Activated CD8-positive, alpha-beta memory T cell treated with anti-CD3 and anti-CD28 coated beads for 36 hours (primary cell): ENCODE measurements at regions not wholly inside any gene's neighbourhood (a gene's known extent, or its start where the extent isn't known, plus 50 kb on each side); places are given as distances from the start of the nearest gene placed in this dataset.
"Not testable (repeated sequence)": the region's sequence is repeated elsewhere in the genome, so short reads cannot be mapped to it uniquely, and the experiment has no call there.

Source experiments
- CTCF ChIA-PET: fragments of 350-600 bp; sonication (Branson Sonifier 250); formaldehyde crosslinking; loops from one replicate; lab custom pipeline; 2021; ENCODE audit warnings: antibody characterized with exemption; lab: Charles Lee
- POLR2A ChIA-PET: fragments of 350-600 bp; sonication (Branson Sonifier 250); formaldehyde crosslinking; loops from one replicate; lab custom pipeline; 2021; ENCODE audit warnings: antibody characterized with exemption; lab: Charles Lee

DNA sequence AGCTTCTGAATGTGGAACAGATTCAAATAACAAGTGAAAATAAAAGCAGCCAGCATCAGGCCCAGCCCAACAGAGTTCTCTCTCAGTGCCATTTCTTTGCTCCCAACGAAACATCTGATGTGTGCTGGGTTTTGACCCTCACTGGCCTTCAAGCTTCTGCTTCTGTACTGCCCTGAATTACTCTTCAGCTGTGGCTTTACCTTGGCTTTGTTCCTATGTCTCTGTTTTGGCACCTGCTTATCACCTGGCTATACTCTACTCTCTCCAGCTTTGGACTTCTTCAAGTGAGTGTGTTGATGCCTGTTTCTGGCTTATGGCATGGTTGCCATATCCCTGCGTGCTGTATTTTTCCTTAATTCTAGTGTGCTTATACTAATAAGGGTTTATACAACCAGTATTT, 768.3 kb downstream of the SORCS1 start:
- POLR2A ChIA-PET = no interaction called here
- CTCF ChIA-PET = no interaction called here

DNA sequence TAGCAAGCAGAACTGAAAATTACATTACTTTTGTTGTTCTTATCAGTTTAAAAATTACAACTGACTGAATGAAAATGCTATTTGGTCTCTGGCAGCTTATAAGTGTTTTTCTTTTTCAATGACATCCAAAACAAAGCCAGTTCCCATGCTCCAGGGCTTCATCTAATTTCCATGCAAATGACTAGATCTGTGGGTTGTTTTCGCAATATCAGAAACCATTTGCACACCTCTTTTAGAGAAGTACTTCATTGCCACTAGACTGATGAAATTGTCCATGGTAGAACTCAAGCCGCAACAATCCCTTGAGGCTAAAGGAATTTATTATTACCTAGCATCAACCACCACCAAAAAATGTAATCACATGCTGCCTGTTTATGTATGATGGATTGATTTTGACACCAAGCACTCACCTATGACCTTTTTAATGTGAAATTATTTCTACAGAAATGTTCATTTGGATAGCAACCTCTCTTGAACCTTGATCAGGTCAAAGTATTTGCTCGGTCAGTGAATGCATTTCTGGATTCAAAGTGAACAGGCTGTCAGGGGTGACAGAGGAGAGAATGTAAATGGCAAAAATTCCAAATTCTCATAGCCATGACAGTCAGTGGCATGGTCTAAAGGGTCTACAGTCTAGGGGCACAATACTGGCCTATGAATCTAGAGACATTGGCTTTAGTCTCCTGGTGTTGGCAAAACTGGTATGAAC, 769.3 kb downstream of the SORCS1 start:
- POLR2A ChIA-PET = no interaction called here
- CTCF ChIA-PET = no interaction called here

DNA sequence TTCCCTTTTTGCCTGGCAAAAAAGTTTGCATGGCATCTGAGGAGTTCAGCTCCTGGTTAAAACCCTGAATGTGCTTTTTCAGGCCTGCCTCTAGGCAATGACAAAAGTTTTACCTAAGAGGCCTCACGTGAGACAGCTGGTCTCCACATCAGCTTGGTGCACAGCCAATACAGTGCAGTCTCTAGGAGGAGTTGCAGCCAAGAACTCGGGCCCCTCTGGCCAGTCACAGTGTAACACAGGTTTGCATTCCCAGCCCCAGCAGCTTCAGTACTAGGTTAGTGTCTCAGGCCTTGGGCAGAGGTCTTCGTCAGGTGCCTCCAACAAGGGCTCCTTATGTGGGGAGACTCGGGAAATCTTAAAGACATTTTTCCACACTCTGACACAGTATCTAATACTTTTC, 771.7 kb downstream of the SORCS1 start:
- CTCF ChIA-PET = no interaction called here
- POLR2A ChIA-PET = no interaction called here

DNA sequence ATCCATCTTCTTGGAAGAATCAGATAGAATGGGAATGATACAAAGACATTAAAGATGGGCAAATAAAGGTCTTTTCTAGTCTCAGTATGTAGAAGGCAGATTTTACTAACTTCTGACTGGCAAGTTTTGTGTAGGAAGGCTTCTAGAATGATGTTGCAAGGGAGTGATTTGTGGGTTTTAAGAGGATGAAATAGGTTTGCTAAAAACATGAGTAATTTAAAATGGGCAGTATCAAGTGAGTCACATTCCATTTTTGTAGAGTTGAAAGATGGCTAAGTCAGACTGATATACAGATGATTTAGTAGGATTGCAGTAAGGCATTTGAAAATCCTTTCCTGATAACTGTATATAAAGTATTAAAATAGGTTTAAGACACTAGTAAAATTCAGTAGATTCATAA, 777.4 kb downstream of the SORCS1 start:
- POLR2A ChIA-PET = no interaction called here
- CTCF ChIA-PET = no interaction called here

GRCh38 chr10:106384496-106384895, 780.0 kb downstream of the SORCS1 start:
- POLR2A ChIA-PET = no interaction called here
- CTCF ChIA-PET = no interaction called here

DNA sequence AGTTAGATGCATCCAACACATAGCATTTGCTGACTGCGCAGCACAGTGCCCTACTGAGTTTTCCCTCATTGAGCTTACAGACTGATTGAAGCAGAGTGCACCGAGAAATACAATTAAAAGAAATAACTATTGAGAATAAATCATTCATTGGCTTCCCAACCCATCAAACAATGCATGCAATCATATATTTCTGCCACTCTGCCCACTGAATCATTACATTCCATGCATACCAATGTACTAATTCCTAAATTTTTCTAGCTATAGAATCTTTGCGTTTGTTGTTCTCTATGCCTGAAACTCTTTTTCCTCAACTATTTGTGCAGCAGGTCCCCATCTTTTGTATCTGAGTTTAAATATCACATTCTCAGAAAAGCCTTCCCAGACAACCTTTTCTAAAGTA, 783.8 kb downstream of the SORCS1 start:
- CTCF ChIA-PET = interaction anchor here (0.5 kb wide), 1 partner anchor 882 kb away, joined by 3 read pairs; no protein-coding TSS in a partner anchor
- POLR2A ChIA-PET = no interaction called here

DNA sequence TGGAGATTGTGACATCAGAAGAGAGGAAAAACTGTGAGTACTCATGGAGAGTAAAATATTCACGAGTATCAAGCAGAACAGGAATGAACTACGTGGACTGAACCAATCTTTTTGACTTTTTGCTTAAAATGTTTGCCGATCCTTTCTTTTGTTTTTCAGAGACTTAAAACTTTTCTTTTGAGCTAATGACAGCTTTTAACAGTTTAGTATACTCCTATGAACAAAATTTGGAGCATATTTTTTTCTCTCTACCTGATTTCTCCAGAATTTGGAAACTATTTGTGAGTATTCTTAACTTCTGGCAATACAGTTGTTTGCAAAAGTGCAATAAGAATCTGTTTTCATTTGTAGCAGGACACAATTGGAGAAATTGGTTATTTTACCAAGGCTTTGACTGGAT, 786.3 kb downstream of the SORCS1 start:
- POLR2A ChIA-PET = no interaction called here
- CTCF ChIA-PET = no interaction called here

DNA sequence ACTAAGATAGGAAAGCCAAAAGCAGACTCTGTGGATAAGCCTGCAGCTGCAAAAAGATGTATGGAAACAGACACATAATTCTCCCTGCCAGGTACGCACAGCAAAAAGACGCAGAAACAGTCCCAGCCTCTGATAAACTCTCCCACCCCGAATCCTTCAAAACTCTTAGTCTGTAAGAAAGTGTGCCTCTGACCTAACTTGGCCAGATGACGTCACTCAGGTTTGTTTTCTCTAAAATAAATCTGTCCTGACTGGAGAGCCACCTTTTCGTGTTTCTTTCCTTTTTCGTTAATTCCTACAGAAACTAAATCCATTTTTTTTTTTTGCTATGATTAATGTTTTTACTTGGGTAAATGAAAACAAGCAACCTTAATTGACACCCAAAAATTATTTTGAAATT, 793.8 kb downstream of the SORCS1 start:
- ChIA-PET POLR2A (no interaction called here), CTCF (no interaction called here)

DNA sequence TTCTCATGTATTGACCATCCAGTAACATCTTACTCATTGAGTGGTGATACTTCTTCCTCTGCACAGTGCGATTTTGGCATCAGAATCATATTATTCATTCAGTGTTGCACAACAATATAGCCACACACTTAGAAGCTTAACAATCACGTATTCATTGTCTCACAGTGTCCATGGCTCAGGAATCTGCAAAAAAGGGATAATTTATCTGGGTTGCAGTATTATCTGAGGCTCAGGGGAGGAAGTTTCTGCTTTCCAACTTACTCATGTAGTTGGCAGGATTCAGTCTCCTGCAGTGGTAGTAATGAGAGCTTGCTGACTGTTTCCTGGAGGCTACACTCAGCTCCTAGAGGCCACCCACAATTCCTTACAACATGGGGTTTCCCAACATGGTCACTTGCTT, 803.6 kb downstream of the SORCS1 start:
- CTCF ChIA-PET = no interaction called here
- POLR2A ChIA-PET = no interaction called here

- ChIA-PET POLR2A (no interaction called here), CTCF (no interaction called here)
These were observed 809.1 kb downstream of the SORCS1 start for GRCh38 chr10:106355450-106355849.

DNA sequence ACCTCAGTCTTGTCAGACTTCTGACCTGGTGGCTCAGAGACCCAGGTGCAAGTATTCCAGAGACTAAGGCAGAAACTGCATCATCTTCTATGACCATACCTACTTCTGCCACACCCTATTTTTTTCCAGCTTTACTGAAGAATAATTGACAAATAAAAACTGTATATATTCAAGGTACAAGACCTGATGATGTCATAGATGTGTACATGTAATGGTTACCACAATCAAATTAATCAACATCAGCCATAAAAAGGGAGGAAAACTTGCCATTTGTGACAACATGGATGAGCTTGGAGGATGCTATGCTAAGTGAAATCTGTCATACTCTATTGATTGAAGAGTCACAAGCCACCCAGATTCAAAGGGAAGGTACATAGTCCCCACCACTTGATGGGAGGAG, 815.6 kb downstream of the SORCS1 start:
- ChIA-PET POLR2A (no interaction called here), CTCF (no interaction called here)

DNA sequence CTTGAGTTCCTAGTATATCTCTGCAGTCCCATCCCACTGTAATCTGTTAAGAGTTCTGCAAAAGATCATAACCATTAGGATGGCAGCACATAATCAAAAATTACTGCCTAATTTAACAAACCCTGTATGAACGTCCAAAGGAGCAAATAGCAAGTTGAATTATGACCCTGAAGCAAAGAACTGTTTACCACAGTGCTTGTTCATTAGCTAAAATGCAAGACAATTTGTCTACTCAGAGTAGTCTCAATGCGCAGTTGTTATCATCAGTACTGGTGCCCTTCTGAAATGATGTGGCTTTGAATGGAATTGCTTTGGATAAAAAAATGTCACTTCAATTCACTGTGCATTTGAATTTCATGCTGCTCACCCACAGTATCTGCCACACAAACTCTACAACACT, 817.0 kb downstream of the SORCS1 start:
- CTCF ChIA-PET = no interaction called here
- POLR2A ChIA-PET = no interaction called here

GRCh38 chr10:106343539-106343938, 821.0 kb downstream of the SORCS1 start:
- POLR2A ChIA-PET, CTCF ChIA-PET: not testable (repeated sequence)

DNA sequence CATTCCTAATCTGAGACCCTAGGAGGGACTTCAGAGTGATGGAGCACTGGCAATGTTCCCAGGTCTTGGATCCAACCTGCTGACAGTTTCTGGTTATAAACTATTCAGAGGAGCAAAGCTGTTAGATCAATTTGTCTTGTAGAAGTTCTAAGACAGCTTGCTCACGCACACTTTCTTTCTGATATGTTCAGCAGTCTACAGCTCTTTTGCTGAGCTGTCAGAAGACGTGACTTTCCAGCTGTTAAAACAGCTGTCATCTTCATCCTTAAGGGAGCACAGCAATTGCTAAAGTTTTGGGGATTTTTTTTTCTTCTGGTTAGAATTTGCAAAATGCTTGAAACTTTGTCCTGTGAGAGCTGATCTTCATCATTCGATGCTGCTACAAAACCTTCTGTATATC, 823.1 kb downstream of the SORCS1 start:
- ChIA-PET POLR2A (no interaction called here), CTCF (no interaction called here)

- CTCF ChIA-PET = no interaction called here
- POLR2A ChIA-PET = no interaction called here
These were observed 826.0 kb downstream of the SORCS1 start for GRCh38 chr10:106338486-106338885.

- CTCF ChIA-PET = no interaction called here
These were observed 827.6 kb downstream of the SORCS1 start for GRCh38 chr10:106336874-106337273.

DNA sequence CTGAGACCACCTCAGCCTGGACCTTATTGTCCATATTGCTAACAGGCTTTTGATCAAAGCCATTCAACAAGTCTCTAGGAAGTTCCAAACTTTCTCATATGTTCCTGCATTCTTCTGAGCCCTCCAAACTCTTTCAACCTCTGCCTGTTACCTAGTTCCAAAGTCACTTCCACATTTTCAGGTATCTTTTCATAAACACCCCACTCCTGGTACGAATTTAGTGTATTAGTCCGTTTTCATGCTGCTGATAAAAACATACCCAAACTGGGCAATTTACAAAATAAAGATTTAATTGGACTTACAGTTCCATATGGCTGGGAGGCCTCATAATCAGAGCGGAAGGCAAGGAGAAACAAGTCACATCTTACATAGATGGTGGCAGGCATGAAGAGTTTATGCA, 836.8 kb downstream of the SORCS1 start:
- POLR2A ChIA-PET = no interaction called here
- CTCF ChIA-PET = no interaction called here

More at GRCh38 chr10:106336874-106337273, 827.6 kb downstream of the SORCS1 start:
- POLR2A ChIA-PET = no interaction called here

- ChIA-PET CTCF (no interaction called here), POLR2A (no interaction called here)
These were observed 843.6 kb downstream of the SORCS1 start for GRCh38 chr10:106320876-106321275.

DNA sequence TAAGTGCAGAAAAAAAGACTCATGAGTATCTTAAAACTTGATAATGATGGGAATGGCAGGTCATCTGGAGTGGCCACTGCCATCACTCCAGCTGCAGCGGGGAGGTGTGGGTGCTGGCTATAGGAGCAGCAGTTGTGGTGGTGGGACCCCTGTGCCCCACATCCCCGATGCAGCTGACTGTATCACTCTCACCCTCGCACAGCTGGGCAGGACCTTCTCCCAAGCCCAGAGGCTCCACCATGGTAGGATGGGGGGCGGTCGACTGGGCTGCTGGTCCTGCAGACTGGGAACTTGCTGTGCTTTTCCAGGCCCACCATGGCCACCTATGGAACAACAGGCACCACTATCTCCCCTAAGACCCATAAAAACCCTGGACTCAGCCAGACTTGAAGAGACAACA, 844.4 kb downstream of the SORCS1 start:
- POLR2A ChIA-PET = no interaction called here
- CTCF ChIA-PET = no interaction called here

GRCh38 chr10:106317554-106317953, 847.0 kb downstream of the SORCS1 start:
- ChIA-PET POLR2A (no interaction called here), CTCF (no interaction called here)

DNA sequence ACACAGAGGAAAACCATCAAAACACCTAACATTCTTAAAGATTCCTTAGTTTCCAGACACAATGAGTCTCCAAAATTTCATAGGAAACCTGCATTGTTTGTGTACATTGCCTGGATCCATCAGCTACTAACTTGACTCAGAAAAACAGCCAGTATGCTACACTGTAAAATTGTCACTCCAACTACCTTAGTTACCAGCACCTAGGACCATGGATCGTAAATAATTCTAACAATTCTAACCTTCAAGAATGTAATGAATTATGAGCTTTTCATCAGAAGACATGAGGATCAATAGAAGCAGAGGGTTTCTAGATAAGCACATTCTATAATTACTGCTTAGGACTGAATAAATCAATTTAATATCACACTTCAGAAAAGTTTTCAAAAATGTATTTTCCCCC, 851.5 kb downstream of the SORCS1 start:
- CTCF ChIA-PET = no interaction called here

GRCh38 chr10:106312087-106312486, 852.4 kb downstream of the SORCS1 start:
- ChIA-PET POLR2A (no interaction called here), CTCF (interaction anchor here (0.6 kb wide), 1 partner anchor 58 kb away, joined by 4 read pairs; no protein-coding TSS in a partner anchor)

More for the DNA sequence above, 851.5 kb downstream of the SORCS1 start:
- POLR2A ChIA-PET = no interaction called here
